ENCODE measurements at regions not wholly inside any gene's neighbourhood (a gene's known extent, or its start where the extent isn't known, plus 50 kb on each side); places are given as distances from the start of the nearest gene placed in this dataset.
A peak's percentile ranks its signal among the peaks of the same experiment; 100 is the strongest.

- Histone ChIP-seq H3K4me2 (ENCODE audit: low read length) (no peak overlapping the region), H3K79me2 (ENCODE audit: insufficient read depth, low read depth, low read length) (no peaks in the 10 kb centered on the region), H3K4me3 (ENCODE audit: low read depth, low read length, poor library complexity, severe bottlenecking) (no peak overlapping the region), H3K9me2 (ENCODE audit: insufficient read depth, low read length) (no peaks in the 10 kb centered on the region), H3K36me3 (ENCODE audit: insufficient read depth, low read length) (no peaks in the 10 kb centered on the region), H2AFZ (ENCODE audit: low read length) (no peak overlapping the region), H3K4me1 (ENCODE audit: insufficient read depth, low read length, poor library complexity, severe bottlenecking) (no peaks in the 10 kb centered on the region), H3K27ac (ENCODE audit: low read depth, low read length, poor library complexity, severe bottlenecking) (no peak overlapping the region), H4K20me1 (ENCODE audit: insufficient read depth, low read length) (no peaks in the 10 kb centered on the region), H3K9me3 (ENCODE audit: low read length) (no peaks in the 10 kb centered on the region)
- TF ChIP-seq EZH2phosphoT487 (IDR thresholded peaks at IDR 0.05; ENCODE audit: borderline replicate concordance, low read depth, low read length): no peak
- TF ChIP-seq, protein P1, sequence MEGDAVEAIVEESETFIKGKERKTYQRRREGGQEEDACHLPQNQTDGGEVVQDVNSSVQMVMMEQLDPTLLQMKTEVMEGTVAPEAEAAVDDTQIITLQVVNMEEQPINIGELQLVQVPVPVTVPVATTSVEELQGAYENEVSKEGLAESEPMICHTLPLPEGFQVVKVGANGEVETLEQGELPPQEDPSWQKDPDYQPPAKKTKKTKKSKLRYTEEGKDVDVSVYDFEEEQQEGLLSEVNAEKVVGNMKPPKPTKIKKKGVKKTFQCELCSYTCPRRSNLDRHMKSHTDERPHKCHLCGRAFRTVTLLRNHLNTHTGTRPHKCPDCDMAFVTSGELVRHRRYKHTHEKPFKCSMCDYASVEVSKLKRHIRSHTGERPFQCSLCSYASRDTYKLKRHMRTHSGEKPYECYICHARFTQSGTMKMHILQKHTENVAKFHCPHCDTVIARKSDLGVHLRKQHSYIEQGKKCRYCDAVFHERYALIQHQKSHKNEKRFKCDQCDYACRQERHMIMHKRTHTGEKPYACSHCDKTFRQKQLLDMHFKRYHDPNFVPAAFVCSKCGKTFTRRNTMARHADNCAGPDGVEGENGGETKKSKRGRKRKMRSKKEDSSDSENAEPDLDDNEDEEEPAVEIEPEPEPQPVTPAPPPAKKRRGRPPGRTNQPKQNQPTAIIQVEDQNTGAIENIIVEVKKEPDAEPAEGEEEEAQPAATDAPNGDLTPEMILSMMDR (conservative IDR thresholded peaks at IDR 0.05; ENCODE audit: low read length): no peak
- intact Hi-C loops (cut with micrococcal nuclease; ENCODE audit: unreplicated experiment): loop anchor here (10.0 kb wide), 1 partner anchor 306 kb away; no protein-coding TSS in a partner anchor
- ChIA-PET POLR2A (no interaction called here), CTCF (ENCODE audit: unreplicated experiment) (no interaction called here)
- DNase-seq (ENCODE audit: low spot score): no peak
- BruUV-seq (replicated peaks): no TSS peak
These were observed 81.0 kb upstream of the LMCD1 start for GRCh38 chr3:8420612-8421011.

- BruUV-seq (replicated peaks): no TSS peak
- H3K36me3 ChIP-seq (ENCODE audit: insufficient read depth, low read length): no peaks in the 10 kb centered on the region
- no peak overlapping the region for H3K4me2 ChIP-seq (ENCODE audit: low read length)
- no peaks in the 10 kb centered on the region for H3K9me2 ChIP-seq (ENCODE audit: insufficient read depth, low read length)
- H3K9me3 ChIP-seq (ENCODE audit: low read length): no peaks in the 10 kb centered on the region
- no peak overlapping the region for H3K4me3 ChIP-seq (ENCODE audit: low read depth, low read length, poor library complexity, severe bottlenecking)
- DNase-seq (ENCODE audit: low spot score): peak; percentile 28
- intact Hi-C loops (cut with micrococcal nuclease; ENCODE audit: unreplicated experiment): loop anchor here (10.0 kb wide), 1 partner anchor 306 kb away; no protein-coding TSS in a partner anchor
- ChIA-PET POLR2A (interaction anchor here (0.6 to 0.8 kb wide), 2 partner anchors 11 to 921 kb away, joined by 3 to 4 read pairs; no protein-coding TSS in a partner anchor), CTCF (ENCODE audit: unreplicated experiment) (no interaction called here)
- H3K27ac ChIP-seq (ENCODE audit: low read depth, low read length, poor library complexity, severe bottlenecking): no peak overlapping the region
- H2AFZ ChIP-seq (ENCODE audit: low read length): no peak overlapping the region
- no peak for TF ChIP-seq EZH2phosphoT487 (IDR thresholded peaks at IDR 0.05; ENCODE audit: borderline replicate concordance, low read depth, low read length)
- TF ChIP-seq, protein P1 (conservative IDR thresholded peaks at IDR 0.05; ENCODE audit: low read length): peak; percentile 54
- no peaks in the 10 kb centered on the region for H3K79me2 ChIP-seq (ENCODE audit: insufficient read depth, low read depth, low read length)
- no peaks in the 10 kb centered on the region for H4K20me1 ChIP-seq (ENCODE audit: insufficient read depth, low read length)
- H3K4me1 ChIP-seq (ENCODE audit: insufficient read depth, low read length, poor library complexity, severe bottlenecking): no peaks in the 10 kb centered on the region
These were observed 80.4 kb upstream of the LMCD1 start for GRCh38 chr3:8421267-8421666.

DNA sequence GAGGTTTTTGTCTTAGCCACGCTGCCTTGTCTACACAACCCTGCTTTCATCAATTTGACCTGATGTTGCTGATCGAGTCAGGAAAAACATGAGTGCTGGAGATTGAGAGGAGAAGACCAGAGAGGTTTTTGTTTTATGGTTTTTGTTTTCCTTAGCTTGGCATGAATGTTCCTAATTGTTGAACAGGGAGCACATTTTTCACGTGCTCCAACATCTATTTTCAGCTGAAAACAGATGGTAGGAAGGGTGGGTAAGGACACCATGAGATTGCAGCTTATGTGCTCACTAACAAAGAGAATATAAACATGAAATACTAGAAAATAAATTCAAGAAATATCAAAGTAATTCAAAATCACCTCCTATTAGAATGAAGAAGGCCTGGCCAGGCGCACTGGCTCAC, 79.9 kb upstream of the LMCD1 start:
- Histone ChIP-seq H3K27ac (ENCODE audit: low read depth, low read length, poor library complexity, severe bottlenecking) (no peak overlapping the region), H3K79me2 (ENCODE audit: insufficient read depth, low read depth, low read length) (no peaks in the 10 kb centered on the region), H2AFZ (ENCODE audit: low read length) (no peak overlapping the region), H3K4me1 (ENCODE audit: insufficient read depth, low read length, poor library complexity, severe bottlenecking) (no peaks in the 10 kb centered on the region), H3K36me3 (ENCODE audit: insufficient read depth, low read length) (no peaks in the 10 kb centered on the region), H3K9me2 (ENCODE audit: insufficient read depth, low read length) (no peaks in the 10 kb centered on the region), H4K20me1 (ENCODE audit: insufficient read depth, low read length) (no peaks in the 10 kb centered on the region), H3K4me3 (ENCODE audit: low read depth, low read length, poor library complexity, severe bottlenecking) (no peak overlapping the region), H3K9me3 (ENCODE audit: low read length) (no peaks in the 10 kb centered on the region), H3K4me2 (ENCODE audit: low read length) (no peak overlapping the region)
- DNase-seq (ENCODE audit: low spot score): no peak
- POLR2A ChIA-PET: interaction anchor here (0.6 to 0.8 kb wide), 2 partner anchors 11 to 922 kb away, joined by 3 to 4 read pairs; no protein-coding TSS in a partner anchor
- TF ChIP-seq, protein P1 (conservative IDR thresholded peaks at IDR 0.05; ENCODE audit: low read length): no peak
- no peak for TF ChIP-seq EZH2phosphoT487 (IDR thresholded peaks at IDR 0.05; ENCODE audit: borderline replicate concordance, low read depth, low read length)
- intact Hi-C loops (cut with micrococcal nuclease; ENCODE audit: unreplicated experiment): loop anchor here (10.0 kb wide), 1 partner anchor 307 kb away; no protein-coding TSS in a partner anchor
- CTCF ChIA-PET (ENCODE audit: unreplicated experiment): no interaction called here
- no TSS peak for BruUV-seq (replicated peaks)

Measured in OCI-LY7 (cell line).